GM19452 (cell line): ENCODE measurements at regions not wholly inside any gene's neighbourhood (a gene's known extent, or its start where the extent isn't known, plus 50 kb on each side); places are given as distances from the start of the nearest gene placed in this dataset.
"Not testable (repeated sequence)": the region's sequence is repeated elsewhere in the genome, so short reads cannot be mapped to it uniquely, and the experiment has no call there.

Experiments used
- ATAC-seq: cut with Tn5 transposase; IDR thresholded peaks from one replicate; pipeline ENCODE4 v1.9.1; 2021; ENCODE audit not compliant: unreplicated experiment

GRCh38 chr1:234961456-234962339, 166.9 kb downstream of the TOMM20 start:
- peak; percentile 18 for ATAC-seq

GRCh38 chr1:234960722-234961455, 167.7 kb downstream of the TOMM20 start:
- no peak for ATAC-seq

GRCh38 chr1:234958706-234959657, 169.7 kb downstream of the TOMM20 start:
- ATAC-seq: no peak

DNA sequence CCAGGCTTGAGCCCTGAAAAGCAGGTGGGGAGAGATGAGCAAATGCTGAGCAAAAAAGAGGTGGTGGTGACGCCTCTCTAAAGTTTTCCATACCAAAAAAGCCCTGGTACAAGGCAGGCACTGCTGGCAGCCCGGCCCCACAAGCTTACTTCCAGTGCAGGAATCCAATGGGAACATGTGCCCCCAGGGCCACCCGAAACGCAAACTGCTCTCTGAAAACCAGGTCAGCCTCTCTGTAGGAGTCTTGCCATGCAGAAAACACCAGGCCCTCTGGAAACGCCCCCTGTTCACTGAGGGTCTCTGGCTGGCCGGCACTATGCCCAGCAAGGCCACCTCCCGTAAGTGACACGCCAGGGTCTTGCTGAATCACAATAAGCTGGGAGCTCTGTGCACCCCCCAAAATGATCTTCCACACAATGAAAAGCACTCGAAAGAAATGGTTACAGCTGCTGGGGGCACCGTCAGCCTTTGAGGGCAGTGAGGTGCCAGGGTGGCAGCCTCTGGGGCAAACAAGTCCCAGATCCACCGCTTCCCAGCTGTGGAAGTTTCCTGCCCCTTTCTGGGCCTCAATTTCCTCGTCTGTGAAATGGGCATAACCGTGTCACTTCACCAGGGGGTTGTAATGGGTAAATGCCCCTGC, 170.5 kb downstream of the TOMM20 start:
- no peak for ATAC-seq

- no peak for ATAC-seq
These were observed 171.1 kb downstream of the TOMM20 start for GRCh38 chr1:234957330-234958065.

GRCh38 chr1:234956821-234957329, 171.8 kb downstream of the TOMM20 start:
- ATAC-seq: no peak

- ATAC-seq: no peak
These were observed 173.4 kb downstream of the TOMM20 start for GRCh38 chr1:234955107-234955731.

DNA sequence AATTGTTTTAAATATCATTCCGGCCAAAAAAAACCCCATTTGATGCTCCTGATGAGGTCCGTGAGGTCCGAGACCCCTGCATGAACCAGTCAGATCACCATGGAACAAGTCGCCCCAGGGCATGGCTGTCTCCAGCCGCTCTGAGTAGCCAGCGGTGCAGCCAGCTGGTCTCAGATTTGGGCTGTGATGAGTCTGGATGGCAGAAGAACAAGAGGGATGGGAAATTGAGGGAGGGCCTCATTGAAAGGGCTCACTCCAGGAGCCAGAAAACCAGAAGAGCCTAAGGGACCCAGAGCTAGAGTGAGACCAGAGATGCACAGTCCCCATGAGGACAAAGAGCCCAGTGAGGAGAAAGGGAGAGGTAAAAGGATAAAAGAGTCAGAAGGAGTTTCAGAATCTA, 174.0 kb downstream of the TOMM20 start:
- ATAC-seq: no peak

DNA sequence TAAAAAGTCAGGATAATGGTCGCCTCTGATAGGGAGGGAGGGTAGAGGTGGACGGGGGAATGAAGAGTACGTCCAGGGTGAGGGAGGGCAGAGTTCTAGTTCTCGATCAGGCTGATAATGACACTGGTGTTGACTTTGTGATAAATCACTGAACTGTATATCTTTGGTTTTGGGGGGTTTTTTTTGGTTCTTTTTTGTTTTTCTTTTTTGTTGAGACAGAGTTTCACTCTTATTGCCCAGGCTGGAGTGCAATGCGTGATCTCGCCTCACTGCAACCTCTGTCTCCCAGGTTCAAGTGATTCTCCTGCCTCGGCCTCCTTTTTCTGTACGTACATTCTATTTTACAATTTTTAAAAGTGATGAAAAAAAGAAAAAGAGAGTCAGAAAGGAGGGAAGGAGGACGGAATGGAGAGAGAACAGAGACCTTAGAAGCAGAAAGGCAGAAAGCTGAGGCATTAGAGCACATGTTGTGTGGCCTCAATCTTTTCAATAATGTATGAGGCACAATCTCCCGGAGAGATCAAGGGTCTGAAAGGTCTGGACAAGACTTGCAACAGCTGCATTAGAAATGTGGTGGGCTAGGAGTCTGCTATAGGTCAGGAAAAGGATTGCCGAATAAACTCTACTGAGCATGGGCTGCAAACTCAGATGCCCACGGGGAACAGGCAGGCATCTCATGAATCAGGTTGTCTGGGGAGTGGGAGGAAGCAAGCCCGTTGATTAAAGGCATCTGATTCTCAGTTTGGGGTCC, 174.8 kb downstream of the TOMM20 start:
- ATAC-seq: no peak

DNA sequence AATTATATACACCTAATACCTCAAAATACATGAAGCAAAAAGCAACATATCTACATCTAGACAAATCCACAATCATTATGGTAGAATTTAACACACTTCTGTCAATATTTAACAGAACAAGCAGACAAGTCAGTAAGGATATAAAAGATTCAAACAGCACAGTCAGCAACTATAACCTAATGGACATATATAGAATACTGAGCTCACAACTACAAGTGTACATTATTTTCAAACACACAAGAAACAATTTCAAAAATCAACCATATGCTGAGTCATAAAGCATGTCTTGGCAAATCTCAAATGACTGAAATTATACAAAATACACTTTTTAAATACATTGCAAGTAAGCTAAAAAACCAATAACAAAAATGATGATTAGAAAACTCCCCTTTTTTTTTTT, 178.0 kb downstream of the TOMM20 start:
- no peak for ATAC-seq

GRCh38 chr1:234949528-234949927, 179.1 kb downstream of the TOMM20 start:
- not testable (repeated sequence) for ATAC-seq

GRCh38 chr1:234944439-234945344, 183.9 kb downstream of the TOMM20 start:
- ATAC-seq: peak; percentile 61

- ATAC-seq: no peak
These were observed 184.7 kb downstream of the TOMM20 start for GRCh38 chr1:234943836-234944402.

- ATAC-seq: no peak
These were observed 185.6 kb downstream of the TOMM20 start for GRCh38 chr1:234942879-234943506.

- no peak for ATAC-seq
These were observed 186.7 kb downstream of the TOMM20 start for GRCh38 chr1:234942012-234942332.

DNA sequence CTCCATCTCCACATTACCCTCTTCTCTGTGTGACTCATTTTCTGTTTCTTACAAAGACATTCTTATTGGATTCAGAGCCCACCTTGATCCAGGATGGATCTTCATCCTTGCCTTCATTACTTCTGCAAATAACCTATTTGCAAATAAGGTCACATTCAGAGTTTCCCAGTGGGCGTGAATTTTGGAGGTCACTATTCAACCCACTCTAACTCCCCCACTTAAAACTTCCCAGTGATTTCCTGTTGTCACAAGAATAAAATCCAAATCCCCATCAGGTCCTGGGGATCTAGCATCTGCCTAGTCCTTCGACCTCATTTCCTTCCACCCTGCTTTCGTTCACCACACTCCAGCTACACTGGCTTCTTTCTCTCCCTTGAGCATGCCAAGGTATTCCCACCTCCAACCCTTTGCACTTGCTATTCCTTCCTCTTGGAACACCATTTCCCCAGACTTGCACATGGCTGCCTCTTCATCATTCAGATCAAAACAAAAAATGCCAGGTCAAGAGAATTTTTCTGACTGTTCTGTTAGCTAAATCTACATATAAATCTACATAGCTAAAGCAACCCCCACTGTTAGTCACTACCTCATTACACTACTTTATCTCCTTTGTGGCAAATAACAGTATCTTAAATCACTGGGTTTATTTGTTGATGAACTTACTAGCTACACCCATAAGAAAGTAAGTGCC, 187.2 kb downstream of the TOMM20 start:
- ATAC-seq: no peak
